ENCODE measurements at regions not wholly inside any gene's neighbourhood (a gene's known extent, or its start where the extent isn't known, plus 50 kb on each side); places are given as distances from the start of the nearest gene placed in this dataset.

GRCh38 chr7:96484845-96485244, 162.9 kb upstream of the SLC25A13 start:
- Mint-ChIP-seq H3K27ac (no peak overlapping the region), H3K4me1 (no peaks in the 10 kb centered on the region), H3K36me3 (ENCODE audit: insufficient read depth in 1 of 3, low read depth in 3 of 3) (no peaks in the 10 kb centered on the region), H3K27me3 (ENCODE audit: low read depth) (no peaks in the 10 kb centered on the region), H3K9me3 (no peaks in the 10 kb centered on the region), H3K4me3 (no peak overlapping the region)
- no peak for TF ChIP-seq CTCF (conservative IDR thresholded peaks at IDR 0.05)
- Histone ChIP-seq H3K79me1 (ENCODE audit: insufficient read depth, low read depth, low read length, poor library complexity, severe bottlenecking) (no peaks in the 10 kb centered on the region), H3K9me3 (ENCODE audit: control insufficient read depth, low read depth, low read length) (no peaks in the 10 kb centered on the region), H3K4me2 (ENCODE audit: insufficient read depth, insufficient read length, low read length) (no peak overlapping the region), H4K20me1 (ENCODE audit: control insufficient read depth, insufficient read depth, insufficient read length) (no peaks in the 10 kb centered on the region), H2BK20ac (ENCODE audit: low read depth, low read length, poor library complexity, severe bottlenecking) (no peak overlapping the region), H2AFZ (ENCODE audit: low read length) (no peak overlapping the region), H3K4ac (ENCODE audit: low read depth, low read length) (no peak overlapping the region), H2BK5ac (ENCODE audit: insufficient read length, low read length) (no peak overlapping the region), H2BK15ac (ENCODE audit: low read depth, low read length) (no peak overlapping the region), H3K27me3 (ENCODE audit: insufficient read depth, low read length) (no peaks in the 10 kb centered on the region), H3K9ac (ENCODE audit: extremely low read depth, insufficient read length, low read length) (no peak overlapping the region), H3T11ph (ENCODE audit: low read length) (no peak overlapping the region), H3K23ac (ENCODE audit: insufficient read length, low read depth, low read length) (no peak overlapping the region), H3K56ac (ENCODE audit: insufficient read length, low read depth, low read length) (no peak overlapping the region), H3K27ac (ENCODE audit: insufficient read length, low read depth, low read length) (no peak overlapping the region), H2BK12ac (ENCODE audit: insufficient read length, low read depth, low read length) (no peak overlapping the region), H3K14ac (ENCODE audit: insufficient read depth, low read length) (no peak overlapping the region), H4K91ac (ENCODE audit: insufficient read length, low read depth, low read length) (no peak overlapping the region), H3K18ac (ENCODE audit: insufficient read length, low read depth, low read length) (no peak overlapping the region), H4K8ac (replicated peaks; ENCODE audit: insufficient read length, low read depth, low read length) (no peak overlapping the region), H4K5ac (ENCODE audit: insufficient read length, low read depth, low read length) (no peak overlapping the region), H3K79me2 (ENCODE audit: insufficient read depth, low read length) (no peaks in the 10 kb centered on the region), H2BK120ac (ENCODE audit: low read depth, low read length, poor library complexity, severe bottlenecking) (no peak overlapping the region), H2AK5ac (ENCODE audit: insufficient read length, low read length) (no peak overlapping the region), H3K4me1 (ENCODE audit: insufficient read depth, low read length) (no peaks in the 10 kb centered on the region), H3K23me2 (ENCODE audit: insufficient read length, low read depth, low read length, poor library complexity, severe bottlenecking) (no peaks in the 10 kb centered on the region)
- WGBS (ENCODE audit: extremely low coverage, insufficient read length, low lambda C conversion rate) = no CpG with 5 or more reads among the region's 1 CpG
- DNase-seq = no peak
